ENCODE measurements at regions not wholly inside any gene's neighbourhood (a gene's known extent, or its start where the extent isn't known, plus 50 kb on each side); places are given as distances from the start of the nearest gene placed in this dataset.

DNA sequence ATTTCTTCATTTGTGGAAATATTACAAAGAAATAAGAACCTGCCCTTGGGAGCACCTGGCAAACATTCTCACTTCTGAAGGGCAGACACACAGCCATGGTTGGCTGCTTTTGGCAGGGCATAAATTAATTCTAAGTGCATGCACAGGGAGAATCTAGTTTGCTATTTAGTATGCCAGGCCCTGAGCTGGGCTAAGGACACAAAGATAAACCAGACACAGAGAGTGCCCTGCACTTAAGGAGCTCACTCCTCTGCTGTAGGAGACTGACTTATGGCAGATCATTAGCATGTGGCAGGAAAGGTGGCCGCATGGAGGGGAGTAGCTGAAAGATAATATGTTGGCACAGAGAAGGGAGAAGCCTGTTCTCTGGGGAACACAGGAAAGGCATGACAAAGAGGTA lies 367.0 kb downstream of the LPIN1 start:
- DNase-seq (ENCODE audit: low spot score), result no peak

DNA sequence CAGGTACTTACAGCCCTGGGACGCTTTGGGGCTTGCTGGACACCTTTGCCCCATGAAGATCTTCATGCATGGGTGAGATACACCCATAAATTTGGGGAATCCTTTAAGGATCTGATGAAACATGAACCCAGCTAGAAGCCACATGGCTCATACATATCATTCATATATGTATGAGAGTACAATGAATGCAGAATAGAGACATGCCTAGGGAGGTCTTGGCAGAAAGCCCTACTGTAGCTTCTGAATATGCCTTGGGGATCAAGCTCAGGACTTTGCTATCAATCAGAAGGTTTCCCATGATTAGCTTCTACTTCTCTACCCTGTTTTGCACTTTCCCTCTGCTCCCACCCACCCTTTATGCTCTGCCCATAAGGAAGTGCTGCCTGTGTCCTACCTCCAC lies 368.4 kb downstream of the LPIN1 start:
- DNase-seq (ENCODE audit: low spot score), result no peak

DNA sequence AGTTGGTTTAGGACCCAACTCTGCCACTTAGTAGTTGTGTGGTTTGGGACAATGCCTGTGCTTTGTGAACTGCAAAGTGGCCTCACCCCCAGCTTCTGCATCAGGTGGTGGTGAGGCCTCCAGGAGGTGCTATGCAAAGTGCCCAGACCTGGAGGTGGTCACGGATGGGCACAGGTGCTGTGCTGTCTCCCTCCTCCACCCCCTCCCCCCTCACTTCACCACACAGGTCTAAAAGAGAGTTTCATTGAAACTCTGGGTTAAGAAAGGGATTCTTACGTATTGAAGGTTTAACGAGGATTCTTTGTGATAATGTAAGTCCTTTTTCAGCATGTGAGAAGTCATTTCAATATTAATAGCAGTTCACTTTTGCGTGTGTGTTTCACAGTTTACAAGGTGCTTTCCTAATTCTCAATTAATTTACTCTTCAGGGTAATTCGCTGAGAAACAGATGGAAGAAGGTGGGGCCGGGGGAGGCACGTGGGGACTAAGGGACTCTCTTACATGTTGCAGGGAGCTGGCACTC lies 369.9 kb downstream of the LPIN1 start:
- DNase-seq (ENCODE audit: low spot score), result no peak

DNA sequence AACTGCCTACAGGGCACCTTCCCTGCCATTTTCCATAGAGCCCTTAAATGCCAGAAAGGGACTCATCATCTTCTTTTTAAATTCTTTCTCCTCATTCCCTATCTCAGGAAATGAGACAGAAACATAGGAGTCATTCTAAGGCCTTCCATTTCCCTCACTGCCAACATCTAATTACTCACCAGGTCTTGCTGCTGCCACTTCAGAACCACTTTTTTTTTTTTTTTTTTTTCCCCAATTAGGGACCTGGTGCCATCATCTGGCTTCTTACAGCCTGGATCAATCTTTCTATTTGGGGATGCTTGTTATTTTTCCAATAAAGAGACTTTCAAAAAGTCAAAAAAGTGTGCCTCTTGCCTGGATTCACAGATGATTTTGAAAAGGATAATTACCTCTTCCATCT lies 373.4 kb downstream of the LPIN1 start:
- DNase-seq (ENCODE audit: low spot score), result no peak

DNA sequence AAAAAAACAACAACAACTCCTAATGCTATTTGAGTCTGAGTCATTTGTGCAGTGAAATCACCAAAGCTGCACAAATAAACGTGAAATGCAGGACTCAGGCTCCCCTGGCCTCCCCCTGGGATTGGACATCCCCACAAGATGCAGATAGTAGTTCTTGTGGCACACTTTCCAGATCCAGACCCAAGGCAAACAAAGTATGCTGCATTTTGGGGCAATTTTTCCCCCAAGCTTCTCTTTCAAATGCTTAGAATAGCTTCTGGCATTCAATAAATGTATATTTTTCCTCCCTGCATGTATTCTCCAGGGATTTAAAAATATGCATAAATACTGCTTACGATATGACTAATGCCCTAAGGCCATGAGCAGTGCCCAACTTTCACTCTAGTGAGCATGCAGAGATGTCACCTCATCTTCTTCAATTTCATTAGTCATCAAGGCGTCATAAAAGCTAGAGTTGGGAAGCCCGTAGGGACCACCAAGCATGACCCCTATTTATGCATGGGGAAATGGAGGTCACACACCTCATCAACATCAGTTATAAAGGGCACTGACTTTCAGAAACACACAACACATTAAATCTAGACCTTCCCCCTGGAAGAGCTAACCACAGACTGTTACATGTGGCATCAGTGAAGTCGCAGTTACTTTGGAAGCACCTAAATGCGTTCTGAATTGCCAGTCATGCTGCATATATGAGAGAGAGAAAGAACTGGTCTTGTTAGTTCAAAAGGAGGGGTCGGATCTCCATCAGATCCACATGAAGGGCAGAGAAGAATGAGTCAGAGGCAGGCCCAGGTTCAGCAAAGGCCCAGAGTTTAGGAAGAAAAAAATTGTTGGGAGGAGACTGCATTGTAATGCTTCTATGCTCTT lies 374.1 kb downstream of the LPIN1 start:
- no peak for DNase-seq (ENCODE audit: low spot score)

DNA sequence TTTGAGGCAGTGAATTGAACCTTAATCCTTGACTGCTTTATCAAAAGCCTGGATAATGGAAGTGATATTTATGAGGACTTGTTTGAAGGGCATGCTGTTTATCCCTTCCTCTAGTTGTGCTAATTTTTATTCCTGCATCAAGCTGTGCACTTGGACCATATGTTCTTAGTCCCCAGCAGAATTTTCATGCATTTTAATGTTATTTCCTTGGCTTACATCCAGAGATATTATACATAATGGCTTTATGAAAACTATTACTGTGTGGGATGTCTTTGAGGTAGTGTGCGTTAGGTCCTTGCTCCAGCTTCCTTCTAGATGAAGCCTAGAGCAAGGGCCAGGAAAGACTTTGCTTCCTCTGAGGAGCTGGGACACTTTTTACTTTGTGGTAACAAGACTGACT lies 378.4 kb downstream of the LPIN1 start:
- no peak for DNase-seq (ENCODE audit: low spot score)

DNA sequence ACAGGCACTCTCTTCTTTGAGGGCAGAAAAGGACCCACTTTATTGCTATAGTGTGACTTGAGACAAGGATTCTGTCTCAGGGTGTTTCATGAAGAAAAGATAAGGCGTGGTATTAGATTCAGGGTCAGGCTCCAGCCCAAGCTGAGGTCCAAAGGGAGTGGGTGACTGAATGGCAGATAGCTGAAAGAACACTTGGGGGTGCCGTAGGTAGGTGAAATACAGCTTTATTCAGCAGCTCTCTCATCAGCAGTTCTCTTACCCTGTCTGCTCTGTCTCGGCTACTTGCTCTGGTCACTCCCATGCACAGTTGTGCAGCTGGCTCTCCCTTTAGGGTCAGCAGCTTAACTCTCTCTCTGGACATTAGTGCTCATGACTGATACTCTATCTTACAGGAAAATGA lies 379.9 kb downstream of the LPIN1 start:
- no peak for DNase-seq (ENCODE audit: low spot score)

DNA sequence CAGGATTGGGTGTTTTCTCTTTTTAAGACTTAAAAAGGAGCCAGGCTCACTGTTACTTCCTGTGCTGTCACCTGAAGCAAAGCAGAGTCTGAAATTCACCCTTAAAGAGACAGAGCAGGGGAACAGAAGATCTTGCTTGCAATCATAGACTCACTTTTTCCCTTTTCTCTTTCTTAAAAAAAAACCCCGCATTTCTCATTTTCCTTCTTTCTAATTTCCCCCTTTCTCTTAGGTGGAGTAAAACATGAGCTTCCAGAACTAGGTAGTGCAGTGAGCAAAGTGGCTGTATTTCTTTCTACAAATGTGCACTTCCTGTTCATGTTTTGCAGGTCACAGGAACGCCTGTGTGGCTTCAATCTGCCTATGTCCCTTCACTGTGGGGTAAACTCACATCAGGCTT lies 381.2 kb downstream of the LPIN1 start:
- no peak for DNase-seq (ENCODE audit: low spot score)

DNA sequence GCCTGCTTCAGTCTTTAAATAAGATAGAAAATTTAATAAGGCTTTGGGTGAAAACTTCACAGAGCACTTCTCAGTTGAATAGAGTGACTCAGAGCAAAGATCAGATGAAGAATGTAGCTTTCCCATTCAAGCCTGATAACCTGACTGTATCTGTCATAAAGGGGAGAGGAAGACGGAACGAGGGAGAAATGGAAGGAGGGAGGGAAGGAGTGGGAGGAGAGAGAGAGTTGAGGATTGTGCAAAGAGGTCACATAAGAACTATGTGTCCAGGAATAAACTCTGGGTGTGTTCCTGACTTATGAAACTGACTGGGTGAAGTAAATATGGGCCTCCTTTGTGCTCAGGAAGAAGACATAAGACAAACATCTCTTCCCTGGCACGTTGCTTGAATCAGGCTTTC lies 385.5 kb downstream of the LPIN1 start:
- DNase-seq (ENCODE audit: low spot score), result no peak

DNA sequence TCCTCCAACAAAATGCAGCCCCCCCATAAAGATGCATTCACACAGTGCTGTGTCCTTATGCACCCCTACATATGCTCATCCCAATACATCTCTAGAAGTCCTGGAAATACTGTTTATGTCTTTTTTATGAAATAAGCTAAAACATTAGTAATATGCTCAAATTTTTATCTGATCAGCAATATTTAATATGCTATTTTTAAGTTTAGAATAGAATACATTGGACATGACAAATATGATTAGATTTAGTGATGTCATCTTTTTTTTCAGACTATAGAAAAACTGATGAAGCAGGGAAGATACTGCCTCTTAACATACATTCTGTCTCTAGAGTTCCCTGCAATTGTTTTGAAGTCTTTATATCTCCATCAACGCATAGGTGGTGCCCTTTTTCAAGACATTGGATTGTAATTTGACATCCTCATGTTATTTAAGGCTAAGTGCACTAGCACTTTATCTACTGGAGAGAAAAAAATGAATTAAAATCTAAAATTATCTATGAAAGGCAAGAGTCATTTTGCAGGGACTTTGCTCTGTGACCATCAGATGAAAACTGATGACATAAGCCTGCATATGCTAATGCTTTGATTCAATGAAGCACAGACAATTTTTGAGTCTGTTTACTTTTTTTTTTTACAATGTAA lies 395.3 kb downstream of the LPIN1 start:
- no peak for DNase-seq (ENCODE audit: low spot score)

DNA sequence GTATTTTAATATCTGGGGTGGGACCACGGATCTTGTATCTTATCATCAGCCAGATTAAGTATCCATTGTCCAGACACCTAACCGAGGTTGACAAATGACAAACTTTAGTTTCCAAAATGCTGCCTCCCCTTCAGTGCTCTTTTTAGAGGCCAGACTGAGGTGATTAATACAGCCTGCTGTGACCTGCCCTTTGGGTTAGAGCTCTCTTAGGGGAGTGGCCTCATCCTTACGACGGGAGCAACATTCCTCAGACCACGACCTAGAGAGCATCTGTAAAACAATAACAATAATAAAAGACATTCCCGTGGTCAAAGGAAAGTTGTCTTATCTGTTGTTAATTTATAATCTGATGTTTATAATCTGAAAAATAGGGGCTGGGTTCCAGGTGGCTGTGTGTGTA lies 405.3 kb downstream of the LPIN1 start:
- no peak for DNase-seq (ENCODE audit: low spot score)

DNA sequence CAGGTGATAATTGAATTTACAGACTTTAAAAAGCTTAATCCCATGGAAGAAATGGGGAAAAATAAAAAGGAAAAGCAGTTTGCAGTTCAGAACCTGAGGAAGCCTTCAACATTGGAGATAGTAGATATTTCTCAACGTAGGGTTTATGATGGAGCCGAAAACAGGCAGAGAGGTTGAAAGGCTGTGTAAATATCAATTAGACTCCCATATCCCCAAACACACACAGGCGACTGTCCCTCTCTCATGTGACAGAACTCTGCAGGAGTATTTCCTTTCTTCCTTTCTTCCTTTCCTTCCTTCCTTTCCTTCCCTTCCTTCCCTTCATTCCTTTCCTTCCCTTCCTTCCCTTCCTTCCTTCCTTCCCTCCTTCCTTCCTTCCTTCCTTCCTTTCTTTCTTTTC lies 406.5 kb downstream of the LPIN1 start:
- DNase-seq (ENCODE audit: low spot score), result no peak

DNA sequence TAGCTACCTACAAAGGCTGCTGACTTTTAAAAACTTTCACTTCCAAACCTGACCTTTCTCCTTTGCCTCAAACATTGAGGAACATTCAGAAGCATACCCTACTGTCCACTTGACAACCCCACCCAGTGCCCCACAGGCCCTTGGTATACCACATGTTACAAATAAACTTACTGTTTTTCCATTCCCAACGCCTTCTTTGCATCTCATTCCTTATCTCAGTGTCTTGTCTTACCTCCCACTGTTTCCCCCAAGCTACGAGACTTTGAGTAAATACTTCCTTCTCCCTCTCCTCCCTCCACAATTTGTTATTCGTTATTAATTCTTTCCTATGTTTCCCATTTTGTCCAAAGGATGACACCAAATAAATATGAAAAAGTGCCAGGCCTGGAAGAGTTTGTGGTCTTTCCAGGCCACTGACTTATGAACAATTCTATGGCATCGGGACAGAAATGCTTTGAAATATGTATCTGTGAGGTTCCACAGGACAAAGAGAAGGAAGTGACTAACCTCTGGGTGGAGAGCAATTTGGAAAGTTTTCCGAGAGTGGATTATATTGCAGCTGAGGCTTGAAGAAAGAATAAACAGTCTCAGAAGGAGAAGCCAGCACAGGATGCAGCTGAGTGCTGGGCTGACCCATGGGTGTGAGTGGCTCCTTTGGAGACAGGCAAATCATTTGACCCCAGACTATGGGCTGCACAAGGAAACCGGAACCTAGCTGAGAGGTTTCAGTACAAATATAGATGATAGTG lies 409.0 kb downstream of the LPIN1 start:
- no peak for DNase-seq (ENCODE audit: low spot score)

DNA sequence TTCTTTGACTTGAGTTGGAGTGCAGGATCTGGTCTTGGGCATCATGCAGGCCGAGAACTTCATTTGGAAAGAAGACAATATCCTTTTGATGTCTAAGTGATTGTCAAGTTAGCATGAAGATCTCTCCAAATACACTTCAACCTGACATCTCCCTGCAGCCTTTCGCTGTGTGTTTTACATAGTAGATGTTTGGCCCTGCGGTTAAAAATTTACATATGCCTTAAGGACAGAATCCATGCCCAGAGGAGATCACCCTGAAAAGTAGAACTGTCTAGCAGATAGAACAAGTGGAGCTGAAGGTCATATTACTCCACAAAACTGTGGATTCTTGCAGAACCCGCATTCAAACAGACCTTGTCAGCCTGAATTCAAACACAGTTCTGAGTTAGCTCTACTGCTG lies 409.9 kb downstream of the LPIN1 start:
- DNase-seq (ENCODE audit: low spot score), result no peak

DNA sequence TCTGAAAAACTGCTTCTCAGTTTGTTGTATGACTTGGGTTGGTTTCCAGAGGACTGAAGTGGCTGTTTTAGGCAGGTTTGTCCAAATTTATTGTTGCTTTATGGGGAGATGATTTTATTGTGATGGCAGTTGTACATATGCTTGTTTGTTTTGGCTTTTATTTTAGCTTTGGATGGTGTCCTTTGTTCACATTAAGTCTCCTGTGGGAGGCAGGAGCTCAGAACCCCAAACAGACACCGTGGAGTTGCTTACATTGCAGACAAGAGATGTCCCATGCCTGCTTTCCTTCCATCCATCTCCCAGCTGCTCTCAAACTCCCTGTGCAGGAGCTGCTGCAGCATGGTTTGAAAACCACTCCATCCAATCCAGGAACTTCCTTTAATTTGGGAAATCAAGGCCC lies 414.7 kb downstream of the LPIN1 start:
- DNase-seq (ENCODE audit: low spot score), result no peak

DNA sequence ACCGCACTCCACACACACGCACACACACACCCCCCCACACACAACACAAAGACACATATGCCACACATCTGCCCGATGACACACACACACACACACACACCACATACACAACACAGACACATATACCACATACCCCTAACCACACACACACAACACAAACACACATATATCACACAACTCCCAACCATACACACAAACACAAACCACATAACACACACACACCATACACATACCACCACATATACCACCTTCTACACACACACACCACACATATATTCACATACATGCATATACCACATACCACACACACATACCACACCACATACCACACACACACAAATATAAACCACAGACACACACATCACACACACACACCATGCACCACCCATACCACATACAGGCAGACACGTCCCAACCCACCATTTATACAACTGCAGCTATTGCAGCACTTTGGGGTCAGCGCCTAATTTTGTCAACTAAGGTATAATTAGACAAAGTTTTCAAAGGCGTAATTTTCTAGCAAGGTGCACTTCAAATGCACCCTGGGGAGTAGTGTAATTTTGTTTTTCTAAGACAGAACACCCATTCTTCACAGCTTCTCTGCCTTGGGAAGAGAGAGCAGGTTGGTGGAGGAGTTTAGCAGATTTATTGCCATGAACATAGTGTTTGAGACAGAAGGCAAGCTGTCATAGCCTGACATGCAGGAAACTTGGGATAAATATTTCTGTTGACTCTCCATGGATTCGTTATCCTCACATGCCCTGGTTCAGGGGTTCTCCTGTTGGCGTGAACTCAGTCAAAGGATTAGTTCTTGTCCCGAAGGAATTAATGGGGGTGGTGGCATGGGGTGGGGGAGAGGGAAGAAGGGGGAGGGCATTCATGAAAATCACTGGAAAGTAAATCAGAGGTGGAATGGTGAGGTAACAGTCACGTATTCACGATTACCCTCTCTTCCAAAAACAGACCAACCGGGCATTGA lies 416.1 kb downstream of the LPIN1 start:
- DNase-seq (ENCODE audit: low spot score), result no peak

DNA sequence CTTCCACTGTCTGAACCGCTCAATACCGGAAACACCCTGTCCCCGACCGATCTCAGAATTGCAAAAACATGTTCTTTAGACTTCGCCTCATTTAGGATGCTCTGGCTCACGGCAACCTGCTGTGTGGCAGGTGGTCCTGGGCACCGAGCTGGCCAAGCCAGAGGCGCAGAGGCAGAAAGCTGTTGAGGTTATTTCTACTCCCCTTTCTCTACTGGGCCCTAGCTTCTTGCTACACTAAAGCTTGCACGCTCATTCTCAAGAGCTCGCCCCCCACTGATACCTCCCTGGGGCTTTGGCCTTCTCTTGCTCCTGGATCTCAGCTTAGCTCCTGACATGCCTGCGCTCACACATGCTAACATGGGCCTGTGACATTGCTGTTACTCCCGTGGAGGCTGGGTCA lies 417.4 kb downstream of the LPIN1 start:
- DNase-seq (ENCODE audit: low spot score), result no peak

DNA sequence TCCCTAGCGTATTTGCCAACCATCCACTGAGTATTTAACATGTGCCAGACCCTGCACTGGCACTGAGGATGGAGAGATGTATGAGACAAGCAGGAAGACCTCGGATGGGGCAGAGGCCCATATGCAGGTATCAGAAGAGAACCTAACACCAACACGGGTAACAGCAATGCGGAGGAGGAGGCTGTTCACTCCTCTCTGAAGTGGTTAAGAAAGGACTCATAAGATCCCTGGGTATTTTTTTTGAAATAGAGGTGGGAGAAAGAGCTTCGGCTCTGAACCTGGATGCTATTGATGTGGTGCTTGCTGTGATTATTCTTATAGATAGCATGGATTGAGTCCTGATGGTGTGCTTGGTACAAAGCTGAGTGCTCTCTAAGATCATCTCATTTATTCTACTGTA lies 418.3 kb downstream of the LPIN1 start:
- DNase-seq (ENCODE audit: low spot score), result no peak

DNA sequence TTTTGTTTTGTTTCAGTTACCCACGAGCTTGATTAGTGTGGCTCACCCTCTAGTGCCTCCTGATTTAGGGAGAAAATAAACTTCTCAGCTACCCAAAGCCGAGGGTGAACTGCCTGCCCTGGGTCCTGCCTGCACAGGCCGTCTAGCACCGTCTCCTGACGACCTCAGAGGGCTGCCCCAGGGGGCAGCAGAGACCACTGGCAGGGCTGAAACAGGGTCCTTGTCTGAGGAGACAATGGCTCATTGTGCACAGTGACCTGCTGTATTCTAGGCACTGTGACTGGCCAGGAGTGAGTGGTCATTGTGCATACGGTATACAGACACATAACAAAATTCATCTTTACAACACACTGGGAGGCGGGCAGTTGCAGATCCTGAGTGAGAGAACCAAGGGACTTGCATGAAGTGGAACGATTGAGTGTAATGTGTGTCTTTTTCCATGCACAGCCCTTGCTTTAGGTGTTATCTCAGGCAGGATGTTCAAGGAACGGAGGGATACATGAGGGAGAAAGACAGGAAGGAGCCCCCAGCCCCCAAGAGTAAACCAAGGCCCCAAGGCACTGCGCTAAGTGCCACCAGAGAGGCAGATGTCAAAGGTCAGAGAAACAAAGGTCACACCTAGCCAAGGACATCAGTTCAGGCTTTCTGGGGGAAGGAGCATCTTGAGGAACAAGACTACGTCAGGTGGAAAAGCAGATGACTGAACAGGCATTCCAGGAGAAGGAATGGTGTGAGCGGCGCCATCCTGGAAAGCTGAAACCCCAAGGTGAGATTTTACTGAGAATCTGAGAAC lies 421.3 kb downstream of the LPIN1 start:
- DNase-seq (ENCODE audit: low spot score), result no peak

DNA sequence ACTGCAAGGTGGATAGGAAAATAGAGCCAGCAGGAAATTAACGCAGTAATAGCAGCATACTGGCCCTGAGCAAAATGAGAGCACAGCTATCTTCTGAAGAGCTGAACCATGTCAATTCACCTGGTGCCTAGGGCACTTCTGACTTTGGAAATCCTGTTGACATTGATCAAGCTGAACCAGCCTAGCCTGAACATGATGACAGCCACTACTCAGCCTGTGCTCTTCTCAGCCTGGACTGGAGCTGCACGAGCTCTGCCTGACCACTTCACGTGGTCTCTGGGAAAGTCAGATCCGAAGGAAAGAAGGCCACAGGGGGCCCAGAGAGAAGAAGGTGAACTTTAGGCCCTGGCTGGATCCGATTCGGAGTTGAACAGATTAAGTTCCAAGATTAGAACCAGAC lies 421.9 kb downstream of the LPIN1 start:
- DNase-seq (ENCODE audit: low spot score), result no peak

All from hematopoietic multipotent progenitor cell treated with erythropoietin and hydrocortisone succinate and interleukin-3 and kit ligand, for 15 days (in vitro differentiated cells).